ENCODE measurements at regions not wholly inside any gene's neighbourhood (a gene's known extent, or its start where the extent isn't known, plus 50 kb on each side); places are given as distances from the start of the nearest gene placed in this dataset.

DNA sequence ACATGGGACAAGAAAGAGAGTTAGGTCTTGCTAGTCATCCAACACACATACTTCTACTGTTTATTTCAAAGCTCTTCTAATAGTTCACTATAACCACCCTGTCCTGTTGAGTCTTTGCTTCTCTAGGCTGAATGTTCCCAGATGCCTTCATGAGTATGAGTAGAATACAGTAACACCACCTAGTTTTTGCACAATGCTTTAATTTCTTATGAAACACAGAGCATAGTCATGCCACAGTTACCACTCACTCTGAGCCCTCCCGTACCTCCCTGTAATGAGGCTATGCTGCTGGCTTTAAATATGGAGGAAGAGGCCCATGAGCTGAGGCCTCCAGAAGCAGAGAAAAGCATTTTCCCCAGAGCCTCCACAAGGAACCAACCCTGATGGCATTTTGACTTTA, 75.0 kb upstream of the SLC1A3 start:
- TF ChIP-seq, protein P1, sequence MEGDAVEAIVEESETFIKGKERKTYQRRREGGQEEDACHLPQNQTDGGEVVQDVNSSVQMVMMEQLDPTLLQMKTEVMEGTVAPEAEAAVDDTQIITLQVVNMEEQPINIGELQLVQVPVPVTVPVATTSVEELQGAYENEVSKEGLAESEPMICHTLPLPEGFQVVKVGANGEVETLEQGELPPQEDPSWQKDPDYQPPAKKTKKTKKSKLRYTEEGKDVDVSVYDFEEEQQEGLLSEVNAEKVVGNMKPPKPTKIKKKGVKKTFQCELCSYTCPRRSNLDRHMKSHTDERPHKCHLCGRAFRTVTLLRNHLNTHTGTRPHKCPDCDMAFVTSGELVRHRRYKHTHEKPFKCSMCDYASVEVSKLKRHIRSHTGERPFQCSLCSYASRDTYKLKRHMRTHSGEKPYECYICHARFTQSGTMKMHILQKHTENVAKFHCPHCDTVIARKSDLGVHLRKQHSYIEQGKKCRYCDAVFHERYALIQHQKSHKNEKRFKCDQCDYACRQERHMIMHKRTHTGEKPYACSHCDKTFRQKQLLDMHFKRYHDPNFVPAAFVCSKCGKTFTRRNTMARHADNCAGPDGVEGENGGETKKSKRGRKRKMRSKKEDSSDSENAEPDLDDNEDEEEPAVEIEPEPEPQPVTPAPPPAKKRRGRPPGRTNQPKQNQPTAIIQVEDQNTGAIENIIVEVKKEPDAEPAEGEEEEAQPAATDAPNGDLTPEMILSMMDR (IDR thresholded peaks at IDR 0.05) = no peak
- no peak for TF ChIP-seq POLR2A (IDR thresholded peaks at IDR 0.05)

Measured in tibial nerve (tissue), 3 donors.